ENCODE measurements at regions not wholly inside any gene's neighbourhood (a gene's known extent, or its start where the extent isn't known, plus 50 kb on each side); places are given as distances from the start of the nearest gene placed in this dataset.
"Not testable (repeated sequence)": the region's sequence is repeated elsewhere in the genome, so short reads cannot be mapped to it uniquely, and the experiment has no call there.

GRCh38 chr15:44817797-44818196, 81.5 kb downstream of the TRIM69 start:
- DNase-seq (ENCODE audit: low read depth, low spot score); H3K4me3 ChIP-seq (ENCODE audit: low read length): not testable (repeated sequence)

- DNase-seq (ENCODE audit: low read depth, low spot score): not testable (repeated sequence)
Measured at GRCh38 chr15:44819331-44819987, 83.1 kb downstream of the TRIM69 start.

GRCh38 chr15:44820535-44820934, 84.2 kb downstream of the TRIM69 start:
- H3K4me3 ChIP-seq (ENCODE audit: low read length); DNase-seq (ENCODE audit: low read depth, low spot score): not testable (repeated sequence)

More at GRCh38 chr15:44819331-44819987, 83.1 kb downstream of the TRIM69 start:
- H3K4me3 ChIP-seq (ENCODE audit: low read length): not testable (repeated sequence)

- not testable (repeated sequence) for H3K4me3 ChIP-seq (ENCODE audit: low read length); DNase-seq (ENCODE audit: low read depth, low spot score)
Measured at GRCh38 chr15:44820967-44821366, 84.6 kb downstream of the TRIM69 start.

GRCh38 chr15:44824277-44825145, 88.2 kb downstream of the TRIM69 start:
- H3K4me3 ChIP-seq (ENCODE audit: low read length); DNase-seq (ENCODE audit: low read depth, low spot score): not testable (repeated sequence)

DNA sequence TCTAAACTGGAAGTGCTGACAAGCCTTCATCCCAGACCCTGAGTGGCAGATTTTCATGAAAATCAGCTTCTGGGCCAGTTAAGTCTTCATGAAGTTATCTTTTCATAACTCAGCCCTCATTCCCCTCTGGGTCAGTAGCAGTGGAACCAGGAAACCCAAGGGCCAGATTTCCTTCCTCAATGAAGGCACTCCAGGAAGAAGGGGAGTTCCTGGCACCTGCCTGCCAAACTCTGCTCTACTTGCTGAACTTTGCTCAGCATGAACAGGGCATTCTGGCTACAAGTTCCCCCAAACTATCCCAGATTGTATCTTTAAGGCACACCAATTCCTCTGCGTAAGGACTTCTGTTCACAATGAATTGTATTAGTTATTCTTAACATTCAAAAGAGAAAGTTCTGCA, 90.3 kb downstream of the TRIM69 start:
- not testable (repeated sequence) for H3K4me3 ChIP-seq (ENCODE audit: low read length); DNase-seq (ENCODE audit: low read depth, low spot score)

GRCh38 chr15:44828229-44828914, 92.0 kb downstream of the TRIM69 start:
- not testable (repeated sequence) for H3K4me3 ChIP-seq (ENCODE audit: low read length); DNase-seq (ENCODE audit: low read depth, low spot score)

DNA sequence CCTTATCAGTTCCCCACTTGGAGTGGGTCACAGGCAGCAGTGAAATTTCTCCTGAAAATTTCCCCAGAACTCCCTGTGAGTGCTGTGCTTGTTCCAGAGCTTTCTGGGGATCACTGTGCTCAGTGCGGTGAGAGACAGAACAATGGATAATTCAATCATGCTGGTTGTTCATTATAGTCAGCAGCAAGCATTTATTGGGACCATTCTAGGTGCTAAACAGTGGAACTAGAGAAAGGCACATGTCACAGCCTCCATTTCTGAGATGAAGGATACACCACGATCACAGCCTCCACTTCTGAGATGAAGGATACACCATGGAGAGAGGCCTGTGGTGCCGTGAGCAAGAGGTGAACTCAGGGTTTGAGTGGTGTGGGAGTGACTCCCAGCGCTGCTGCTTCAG, 92.8 kb downstream of the TRIM69 start:
- H3K4me3 ChIP-seq (ENCODE audit: low read length): not testable (repeated sequence)

GRCh38 chr15:44830692-44831408, 94.5 kb downstream of the TRIM69 start:
- DNase-seq (ENCODE audit: low read depth, low spot score): peak; percentile 76

More for the DNA sequence above, 92.8 kb downstream of the TRIM69 start:
- DNase-seq (ENCODE audit: low read depth, low spot score): not testable (repeated sequence)

GRCh38 chr15:44831409-44831741, 95.0 kb downstream of the TRIM69 start:
- not testable (repeated sequence) for H3K4me3 ChIP-seq (ENCODE audit: low read length); DNase-seq (ENCODE audit: low read depth, low spot score)

More at GRCh38 chr15:44830692-44831408, 94.5 kb downstream of the TRIM69 start:
- H3K4me3 ChIP-seq (ENCODE audit: low read length): not testable (repeated sequence)

- H3K4me3 ChIP-seq (ENCODE audit: low read length); DNase-seq (ENCODE audit: low read depth, low spot score): not testable (repeated sequence)
Measured at GRCh38 chr15:44832133-44832532, 95.8 kb downstream of the TRIM69 start.

- not testable (repeated sequence) for H3K4me3 ChIP-seq (ENCODE audit: low read length); DNase-seq (ENCODE audit: low read depth, low spot score)
Measured at GRCh38 chr15:44833081-44833480, 96.8 kb downstream of the TRIM69 start.

- not testable (repeated sequence) for DNase-seq (ENCODE audit: low read depth, low spot score)
Measured at GRCh38 chr15:44833761-44834160, 97.4 kb downstream of the TRIM69 start.

DNA sequence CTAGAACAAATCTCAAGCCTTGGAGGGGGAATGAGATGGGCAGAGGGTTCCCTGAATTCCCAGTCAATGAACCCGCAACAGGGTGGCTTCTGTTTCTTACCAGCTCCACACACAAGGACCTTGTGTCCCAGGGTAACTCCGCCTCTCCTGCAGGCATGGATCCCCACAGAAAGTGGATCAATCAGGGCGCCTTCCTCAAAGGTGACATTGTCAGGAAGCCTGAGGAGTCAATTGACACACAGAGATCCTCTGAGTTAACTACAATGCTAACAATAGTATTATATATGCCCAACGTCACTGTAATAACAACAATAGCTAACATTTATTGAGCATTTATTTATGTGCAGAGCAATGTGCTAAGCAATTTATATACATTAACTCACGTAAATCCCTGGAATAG, 98.8 kb downstream of the TRIM69 start:
- DNase-seq (ENCODE audit: low read depth, low spot score); H3K4me3 ChIP-seq (ENCODE audit: low read length): not testable (repeated sequence)

More at GRCh38 chr15:44833761-44834160, 97.4 kb downstream of the TRIM69 start:
- H3K4me3 ChIP-seq (ENCODE audit: low read length): not testable (repeated sequence)

- DNase-seq (ENCODE audit: low read depth, low spot score): no peak
- no peak overlapping the region for H3K4me3 ChIP-seq (ENCODE audit: low read length)
Measured at GRCh38 chr15:44836094-44836493, 99.8 kb downstream of the TRIM69 start.

- H3K4me3 ChIP-seq (ENCODE audit: low read length); DNase-seq (ENCODE audit: low read depth, low spot score): not testable (repeated sequence)
Measured at GRCh38 chr15:44838929-44839328, 102.6 kb downstream of the TRIM69 start.

GRCh38 chr15:44841762-44842161, 105.4 kb downstream of the TRIM69 start:
- not testable (repeated sequence) for DNase-seq (ENCODE audit: low read depth, low spot score); H3K4me3 ChIP-seq (ENCODE audit: low read length)

- not testable (repeated sequence) for H3K4me3 ChIP-seq (ENCODE audit: low read length); DNase-seq (ENCODE audit: low read depth, low spot score)
Measured at GRCh38 chr15:44842883-44843282, 106.6 kb downstream of the TRIM69 start.

GRCh38 chr15:44844936-44845335, 108.6 kb downstream of the TRIM69 start:
- DNase-seq (ENCODE audit: low read depth, low spot score); H3K4me3 ChIP-seq (ENCODE audit: low read length): not testable (repeated sequence)

All from Jurkat, Clone E6-1 (cell line).